SK-N-SH (cell line): ENCODE measurements at regions not wholly inside any gene's neighbourhood (a gene's known extent, or its start where the extent isn't known, plus 50 kb on each side); places are given as distances from the start of the nearest gene placed in this dataset.
"Not testable (repeated sequence)": the region's sequence is repeated elsewhere in the genome, so short reads cannot be mapped to it uniquely, and the experiment has no call there.

ENCODE experiments used
- CTCF ChIA-PET: fragments of 300-600, 350-600 bp; formaldehyde crosslinking; extraction: SDS; loops from one replicate; lab custom pipeline; 2021; lab: Yijun Ruan, JAX
- POLR2A ChIA-PET: fragments of 350-600 bp; sonication (Branson Sonifier 250); formaldehyde crosslinking; extraction: SDS; loops from one replicate; lab custom pipeline; 2020; ENCODE audit warnings: antibody characterized with exemption, inconsistent platforms; lab: Yijun Ruan, JAX
- DNase-seq: peaks from one replicate; pipeline ENCODE4 v3.0.0; 2012
- H2AFZ ChIP-seq: fragments of 200-600 bp; sonication (generic); 2 replicates; pipeline ENCODE4 v1.8.1; 2016; ENCODE audit warnings: antibody characterized with exemption, mild to moderate bottlenecking, low read depth
- H3F3A ChIP-seq: fragments of 200-600 bp; sonication (generic); replicated peaks from 2 replicates; pipeline ENCODE3; 2016; ENCODE audit warnings: antibody characterized with exemption, mild to moderate bottlenecking; ENCODE audit not compliant: insufficient read depth
- H3K27ac ChIP-seq, 2 experiments: fragments of 200-500 bp in 1 of 2; fragments of 200-600 bp in 1 of 2; sonication (Bioruptor generic) in 1 of 2; sonication (generic), shearing (Covaris generic) in 1 of 2; 2 replicates each; pipeline versions ENCODE4 v1.5.1 to v1.6.1; 2014 to 2016; ENCODE audit warnings: low read depth in 2 of 2, inconsistent platforms in 1 of 2, low read length in 1 of 2, mild to moderate bottlenecking in 1 of 2, mixed read lengths in 1 of 2
- H3K27me3 ChIP-seq: fragments of 200-600 bp; sonication (generic), shearing (Covaris generic); 2 replicates; pipeline ENCODE4 v1.6.1; 2016; ENCODE audit warnings: mixed run types; ENCODE audit not compliant: insufficient read depth
- H3K36me3 ChIP-seq, 2 experiments: fragments of 200-500 bp in 1 of 2; fragments of 200-600 bp in 1 of 2; sonication (Bioruptor generic) in 1 of 2; sonication (generic) in 1 of 2; replicated peaks in 1 of 2; 2 replicates each; pipeline versions ENCODE3 to v1.5.1; 2014 to 2016; ENCODE audit warnings: low read length in 1 of 2, mild to moderate bottlenecking in 1 of 2; ENCODE audit not compliant: insufficient read depth in 2 of 2, control insufficient read depth in 1 of 2
- H3K4me1 ChIP-seq, 2 experiments: fragments of 200-500 bp in 1 of 2; fragments of 200-600 bp in 1 of 2; sonication (Bioruptor generic) in 1 of 2; sonication (generic), shearing (Covaris generic) in 1 of 2; 2 replicates each; pipeline versions ENCODE4 v1.5.1 to v1.6.1; 2014 to 2016; ENCODE audit warnings: low read depth in 1 of 2, low read length in 1 of 2, mixed run types in 1 of 2; ENCODE audit not compliant: insufficient read depth in 2 of 2, control insufficient read depth in 1 of 2
- H3K4me2 ChIP-seq: fragments of 200-600 bp; sonication (generic), shearing (Covaris generic); 2 replicates; pipeline ENCODE4 v1.6.1; 2017; ENCODE audit warnings: mixed run types
- H3K4me3 ChIP-seq, 2 experiments: fragments of 200-500 bp in 1 of 2; fragments of 200-600 bp in 1 of 2; sonication (Bioruptor generic) in 1 of 2; sonication (generic), shearing (Covaris generic) in 1 of 2; 2 replicates each; pipeline versions ENCODE4 v1.5.1 to v1.8.1; 2014 to 2016; ENCODE audit warnings: low read depth in 2 of 2, inconsistent platforms in 1 of 2, low read length in 1 of 2, mild to moderate bottlenecking in 1 of 2, mixed read lengths in 1 of 2, moderate library complexity in 1 of 2
- H3K79me2 ChIP-seq: fragments of 200-600 bp; sonication (generic); 2 replicates; pipeline ENCODE4 v1.8.1; 2017; ENCODE audit warnings: mild to moderate bottlenecking; ENCODE audit not compliant: insufficient read depth
- H3K9ac ChIP-seq: fragments of 200-600 bp; sonication (generic); 2 replicates; pipeline ENCODE4 v1.6.1; 2017; ENCODE audit warnings: mixed run types
- H3K9me2 ChIP-seq: fragments of 200-600 bp; sonication (generic); 2 replicates; pipeline ENCODE4 v1.6.1; 2017; ENCODE audit warnings: mixed run types
- H3K9me3 ChIP-seq: fragments of 200-600 bp; sonication (generic); 2 replicates; pipeline ENCODE4 v1.6.1; 2017; ENCODE audit warnings: mixed run types, mild to moderate bottlenecking, moderate library complexity
- H4K20me1 ChIP-seq: fragments of 200-600 bp; sonication (generic); 2 replicates; pipeline ENCODE4 v1.6.1; 2017; ENCODE audit warnings: mild to moderate bottlenecking, mixed run types; ENCODE audit not compliant: insufficient read depth
- EP300 ChIP-seq, 2 experiments: IDR thresholded peaks; 2 replicates each; pipeline versions ENCODE4 v1.4.0 to v1.6.1; 2012; ENCODE audit warnings: borderline replicate concordance in 1 of 2, low read depth in 1 of 2, low read length in 1 of 2
- FOXM1 ChIP-seq: IDR thresholded peaks from 2 replicates; pipeline ENCODE4 v1.4.0; 2012; ENCODE audit warnings: low read depth, mild to moderate bottlenecking
- GABPA ChIP-seq: IDR thresholded peaks from 2 replicates; pipeline ENCODE4 v1.4.0; 2012; ENCODE audit warnings: low read depth, mild to moderate bottlenecking
- GATA2 ChIP-seq: sonication (generic); formaldehyde crosslinking; IDR thresholded peaks from 2 replicates; pipeline ENCODE4 v1.5.0; 2020; ENCODE audit warnings: mild to moderate bottlenecking, missing genetic modification reagents
- MEF2A ChIP-seq: IDR thresholded peaks from 2 replicates; pipeline ENCODE4 v1.4.0; 2012; ENCODE audit warnings: low read depth, borderline replicate concordance
- NFIC ChIP-seq: IDR thresholded peaks from 2 replicates; pipeline ENCODE4 v1.4.0; 2012; ENCODE audit warnings: borderline replicate concordance
- POLR2AphosphoS5 ChIP-seq: IDR thresholded peaks from 2 replicates; pipeline ENCODE4 v1.6.1; 2012; ENCODE audit warnings: low read depth, low read length
- RAD21 ChIP-seq: IDR thresholded peaks from 2 replicates; pipeline ENCODE4 v1.6.1; 2012; ENCODE audit warnings: mild to moderate bottlenecking, low read length
- RXRA ChIP-seq: IDR thresholded peaks from 2 replicates; pipeline ENCODE4 v1.4.0; 2012; ENCODE audit warnings: low read depth, mild to moderate bottlenecking, borderline replicate concordance
- SIN3A ChIP-seq: IDR thresholded peaks from 2 replicates; pipeline ENCODE4 v1.6.1; 2012; ENCODE audit warnings: low read depth, mild to moderate bottlenecking, low read length, moderate library complexity, borderline replicate concordance
- TEAD4 ChIP-seq: IDR thresholded peaks from 2 replicates; pipeline ENCODE4 v1.4.0; 2012; ENCODE audit warnings: mild to moderate bottlenecking, borderline replicate concordance; ENCODE audit not compliant: insufficient read depth
- YY1 ChIP-seq: IDR thresholded peaks from 2 replicates; pipeline ENCODE4 v1.4.0; 2012; ENCODE audit warnings: low read depth, mild to moderate bottlenecking
- WGBS: methylation state at CpG from one replicate; pipeline ENCODE4 v1.1.6; 2017; ENCODE audit warnings: low lambda C conversion rate; 5-methylcytosine and 5-hydroxymethylcytosine counted together
- TF ChIP-seq, protein P1 (sequence below): IDR thresholded peaks from 2 replicates; pipeline ENCODE4 v1.4.0; 2012; ENCODE audit warnings: low read depth, borderline replicate concordance
- TF ChIP-seq, protein P2 (sequence below): IDR thresholded peaks from 2 replicates; pipeline ENCODE4 v1.4.0; 2012; ENCODE audit warnings: low read depth
- TF ChIP-seq, protein P3 (sequence below): fragments of 150-350 bp; IDR thresholded peaks from 2 replicates; pipeline ENCODE4 v1.6.1; 2017; ENCODE audit warnings: antibody characterized with exemption, low read length, low read depth, borderline replicate concordance
- TF ChIP-seq, protein P4 (sequence below): IDR thresholded peaks from 2 replicates; pipeline ENCODE4; 2012

DNA sequence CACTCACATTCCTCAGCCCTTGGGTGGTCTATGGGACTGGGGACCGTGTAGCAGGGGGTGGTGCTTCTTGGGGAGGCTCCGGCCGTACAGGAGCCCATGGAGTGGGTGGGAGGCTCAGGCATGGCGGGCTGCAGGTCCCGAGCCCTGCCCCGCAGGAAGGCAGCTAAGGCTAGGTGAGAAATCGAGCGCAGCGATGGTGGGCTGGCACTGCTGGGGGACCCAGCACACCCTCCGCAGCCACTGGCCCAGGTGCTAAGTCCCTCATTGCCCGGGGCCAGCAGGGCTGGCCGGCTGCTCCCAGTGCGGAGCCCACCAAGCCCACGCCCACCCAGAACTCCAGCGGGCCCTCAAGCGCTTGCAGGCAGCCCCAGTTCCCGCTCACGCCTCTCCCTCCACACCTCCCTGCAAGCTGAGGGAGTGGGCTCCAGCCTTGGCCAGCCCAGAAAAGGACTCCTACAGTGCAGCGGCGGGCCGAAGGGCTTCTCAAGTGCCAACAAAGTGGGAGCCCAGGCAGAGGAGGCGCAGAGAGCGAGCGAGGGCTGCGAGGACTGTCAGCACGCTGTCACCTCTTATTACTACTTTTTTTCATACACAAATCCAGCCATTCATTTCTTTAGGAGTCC, 613.3 kb upstream of the LUZP2 start:
- H3K27ac ChIP-seq, H3K27me3 ChIP-seq, H3K79me2 ChIP-seq, H3K4me3 ChIP-seq, H3K9me2 ChIP-seq, H2AFZ ChIP-seq, H3K36me3 ChIP-seq, POLR2A ChIA-PET, H3F3A ChIP-seq, H3K4me2 ChIP-seq, DNase-seq, H3K9ac ChIP-seq, H3K9me3 ChIP-seq, H3K4me1 ChIP-seq, CTCF ChIA-PET, H4K20me1 ChIP-seq: not testable (repeated sequence)
- WGBS = 79% methylated on average over 19 of the region's 26 CpGs

DNA sequence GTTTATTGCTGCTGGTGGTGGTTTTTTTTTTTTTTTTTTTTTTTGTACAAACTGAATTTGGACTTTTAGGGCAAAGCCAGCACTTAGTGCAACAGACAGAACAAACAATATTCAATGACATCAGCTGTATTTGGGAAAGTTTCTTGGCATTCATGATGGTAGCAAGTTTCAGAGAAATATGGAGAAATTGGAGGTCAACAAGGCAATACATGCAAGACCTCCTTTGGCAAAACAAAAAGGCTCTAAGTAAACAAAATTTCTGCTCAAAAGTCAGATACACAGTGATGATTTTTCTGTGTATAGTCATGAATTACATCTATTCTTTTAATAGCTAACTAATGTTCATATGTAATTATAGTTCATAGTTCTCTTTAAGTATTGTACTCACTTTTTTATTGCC, 612.5 kb upstream of the LUZP2 start:
- no peaks in the 10 kb centered on the region for H3K4me1 ChIP-seq
- H3F3A ChIP-seq = no peaks in the 10 kb centered on the region
- no peak overlapping the region for H3K9ac ChIP-seq
- H4K20me1 ChIP-seq = no peaks in the 10 kb centered on the region
- H3K9me2 ChIP-seq = no peaks in the 10 kb centered on the region
- no peaks in the 10 kb centered on the region for H3K79me2 ChIP-seq
- H3K27ac ChIP-seq = no peak overlapping the region
- H3K4me2 ChIP-seq = no peak overlapping the region
- ChIA-PET CTCF (no interaction called here), POLR2A (no interaction called here)
- H3K9me3 ChIP-seq = no peaks in the 10 kb centered on the region
- no peak overlapping the region for H2AFZ ChIP-seq
- no peak for DNase-seq
- H3K4me3 ChIP-seq = no peak overlapping the region
- no peaks in the 10 kb centered on the region for H3K36me3 ChIP-seq
- H3K27me3 ChIP-seq = no peaks in the 10 kb centered on the region
- TF ChIP-seq FOXM1 = no peak
- no peak for TF ChIP-seq SIN3A
- no peak for TF ChIP-seq RAD21
- TF ChIP-seq, protein P1, sequence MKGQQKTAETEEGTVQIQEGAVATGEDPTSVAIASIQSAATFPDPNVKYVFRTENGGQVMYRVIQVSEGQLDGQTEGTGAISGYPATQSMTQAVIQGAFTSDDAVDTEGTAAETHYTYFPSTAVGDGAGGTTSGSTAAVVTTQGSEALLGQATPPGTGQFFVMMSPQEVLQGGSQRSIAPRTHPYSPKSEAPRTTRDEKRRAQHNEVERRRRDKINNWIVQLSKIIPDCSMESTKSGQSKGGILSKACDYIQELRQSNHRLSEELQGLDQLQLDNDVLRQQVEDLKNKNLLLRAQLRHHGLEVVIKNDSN = no peak
- TF ChIP-seq TEAD4 = no peak
- TF ChIP-seq, protein P2, sequence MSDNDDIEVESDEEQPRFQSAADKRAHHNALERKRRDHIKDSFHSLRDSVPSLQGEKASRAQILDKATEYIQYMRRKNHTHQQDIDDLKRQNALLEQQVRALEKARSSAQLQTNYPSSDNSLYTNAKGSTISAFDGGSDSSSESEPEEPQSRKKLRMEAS = no peak
- no peak for TF ChIP-seq MEF2A
- no peak for TF ChIP-seq POLR2AphosphoS5
- TF ChIP-seq YY1 = no peak
- TF ChIP-seq, protein P3, sequence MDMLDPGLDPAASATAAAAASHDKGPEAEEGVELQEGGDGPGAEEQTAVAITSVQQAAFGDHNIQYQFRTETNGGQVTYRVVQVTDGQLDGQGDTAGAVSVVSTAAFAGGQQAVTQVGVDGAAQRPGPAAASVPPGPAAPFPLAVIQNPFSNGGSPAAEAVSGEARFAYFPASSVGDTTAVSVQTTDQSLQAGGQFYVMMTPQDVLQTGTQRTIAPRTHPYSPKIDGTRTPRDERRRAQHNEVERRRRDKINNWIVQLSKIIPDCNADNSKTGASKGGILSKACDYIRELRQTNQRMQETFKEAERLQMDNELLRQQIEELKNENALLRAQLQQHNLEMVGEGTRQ = no peak
- TF ChIP-seq, protein P4, sequence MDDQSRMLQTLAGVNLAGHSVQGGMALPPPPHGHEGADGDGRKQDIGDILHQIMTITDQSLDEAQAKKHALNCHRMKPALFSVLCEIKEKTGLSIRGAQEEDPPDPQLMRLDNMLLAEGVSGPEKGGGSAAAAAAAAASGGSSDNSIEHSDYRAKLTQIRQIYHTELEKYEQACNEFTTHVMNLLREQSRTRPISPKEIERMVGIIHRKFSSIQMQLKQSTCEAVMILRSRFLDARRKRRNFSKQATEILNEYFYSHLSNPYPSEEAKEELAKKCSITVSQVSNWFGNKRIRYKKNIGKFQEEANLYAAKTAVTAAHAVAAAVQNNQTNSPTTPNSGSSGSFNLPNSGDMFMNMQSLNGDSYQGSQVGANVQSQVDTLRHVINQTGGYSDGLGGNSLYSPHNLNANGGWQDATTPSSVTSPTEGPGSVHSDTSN = no peak
- TF ChIP-seq GATA2 (CRISPR knock-in tag) = no peak
- TF ChIP-seq NFIC = no peak
- no peak for TF ChIP-seq GABPA
- TF ChIP-seq RXRA = no peak
- TF ChIP-seq EP300 (IDR thresholded peaks at IDR 0.05; ENCODE audit: borderline replicate concordance in 1 of 2, low read depth in 1 of 2, low read length in 1 of 2) = no peak
